ENCODE measurements at regions not wholly inside any gene's neighbourhood (a gene's known extent, or its start where the extent isn't known, plus 50 kb on each side); places are given as distances from the start of the nearest gene placed in this dataset.

DNA sequence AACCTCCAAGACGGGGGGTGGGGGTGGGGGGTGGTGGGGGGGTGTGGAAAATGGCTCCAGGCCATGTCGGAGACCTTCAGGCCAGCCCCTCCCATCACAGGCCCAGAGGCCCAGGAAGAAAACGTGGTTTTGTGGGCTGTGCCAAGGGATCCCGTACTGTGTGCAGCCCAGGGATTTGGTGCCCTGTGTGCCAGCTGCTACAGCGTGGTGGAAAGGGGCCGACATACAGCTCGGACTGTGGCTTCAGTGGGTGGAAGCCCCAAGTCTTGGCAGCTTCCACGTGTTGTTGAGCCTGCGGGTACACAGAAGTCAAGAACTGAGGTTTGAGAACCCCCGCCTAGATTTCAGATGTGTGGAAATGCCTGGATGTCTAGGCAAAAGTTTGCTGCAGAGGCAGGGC lies 259.7 kb downstream of the HGF start (continued):
- TF ChIP-seq, protein P1, sequence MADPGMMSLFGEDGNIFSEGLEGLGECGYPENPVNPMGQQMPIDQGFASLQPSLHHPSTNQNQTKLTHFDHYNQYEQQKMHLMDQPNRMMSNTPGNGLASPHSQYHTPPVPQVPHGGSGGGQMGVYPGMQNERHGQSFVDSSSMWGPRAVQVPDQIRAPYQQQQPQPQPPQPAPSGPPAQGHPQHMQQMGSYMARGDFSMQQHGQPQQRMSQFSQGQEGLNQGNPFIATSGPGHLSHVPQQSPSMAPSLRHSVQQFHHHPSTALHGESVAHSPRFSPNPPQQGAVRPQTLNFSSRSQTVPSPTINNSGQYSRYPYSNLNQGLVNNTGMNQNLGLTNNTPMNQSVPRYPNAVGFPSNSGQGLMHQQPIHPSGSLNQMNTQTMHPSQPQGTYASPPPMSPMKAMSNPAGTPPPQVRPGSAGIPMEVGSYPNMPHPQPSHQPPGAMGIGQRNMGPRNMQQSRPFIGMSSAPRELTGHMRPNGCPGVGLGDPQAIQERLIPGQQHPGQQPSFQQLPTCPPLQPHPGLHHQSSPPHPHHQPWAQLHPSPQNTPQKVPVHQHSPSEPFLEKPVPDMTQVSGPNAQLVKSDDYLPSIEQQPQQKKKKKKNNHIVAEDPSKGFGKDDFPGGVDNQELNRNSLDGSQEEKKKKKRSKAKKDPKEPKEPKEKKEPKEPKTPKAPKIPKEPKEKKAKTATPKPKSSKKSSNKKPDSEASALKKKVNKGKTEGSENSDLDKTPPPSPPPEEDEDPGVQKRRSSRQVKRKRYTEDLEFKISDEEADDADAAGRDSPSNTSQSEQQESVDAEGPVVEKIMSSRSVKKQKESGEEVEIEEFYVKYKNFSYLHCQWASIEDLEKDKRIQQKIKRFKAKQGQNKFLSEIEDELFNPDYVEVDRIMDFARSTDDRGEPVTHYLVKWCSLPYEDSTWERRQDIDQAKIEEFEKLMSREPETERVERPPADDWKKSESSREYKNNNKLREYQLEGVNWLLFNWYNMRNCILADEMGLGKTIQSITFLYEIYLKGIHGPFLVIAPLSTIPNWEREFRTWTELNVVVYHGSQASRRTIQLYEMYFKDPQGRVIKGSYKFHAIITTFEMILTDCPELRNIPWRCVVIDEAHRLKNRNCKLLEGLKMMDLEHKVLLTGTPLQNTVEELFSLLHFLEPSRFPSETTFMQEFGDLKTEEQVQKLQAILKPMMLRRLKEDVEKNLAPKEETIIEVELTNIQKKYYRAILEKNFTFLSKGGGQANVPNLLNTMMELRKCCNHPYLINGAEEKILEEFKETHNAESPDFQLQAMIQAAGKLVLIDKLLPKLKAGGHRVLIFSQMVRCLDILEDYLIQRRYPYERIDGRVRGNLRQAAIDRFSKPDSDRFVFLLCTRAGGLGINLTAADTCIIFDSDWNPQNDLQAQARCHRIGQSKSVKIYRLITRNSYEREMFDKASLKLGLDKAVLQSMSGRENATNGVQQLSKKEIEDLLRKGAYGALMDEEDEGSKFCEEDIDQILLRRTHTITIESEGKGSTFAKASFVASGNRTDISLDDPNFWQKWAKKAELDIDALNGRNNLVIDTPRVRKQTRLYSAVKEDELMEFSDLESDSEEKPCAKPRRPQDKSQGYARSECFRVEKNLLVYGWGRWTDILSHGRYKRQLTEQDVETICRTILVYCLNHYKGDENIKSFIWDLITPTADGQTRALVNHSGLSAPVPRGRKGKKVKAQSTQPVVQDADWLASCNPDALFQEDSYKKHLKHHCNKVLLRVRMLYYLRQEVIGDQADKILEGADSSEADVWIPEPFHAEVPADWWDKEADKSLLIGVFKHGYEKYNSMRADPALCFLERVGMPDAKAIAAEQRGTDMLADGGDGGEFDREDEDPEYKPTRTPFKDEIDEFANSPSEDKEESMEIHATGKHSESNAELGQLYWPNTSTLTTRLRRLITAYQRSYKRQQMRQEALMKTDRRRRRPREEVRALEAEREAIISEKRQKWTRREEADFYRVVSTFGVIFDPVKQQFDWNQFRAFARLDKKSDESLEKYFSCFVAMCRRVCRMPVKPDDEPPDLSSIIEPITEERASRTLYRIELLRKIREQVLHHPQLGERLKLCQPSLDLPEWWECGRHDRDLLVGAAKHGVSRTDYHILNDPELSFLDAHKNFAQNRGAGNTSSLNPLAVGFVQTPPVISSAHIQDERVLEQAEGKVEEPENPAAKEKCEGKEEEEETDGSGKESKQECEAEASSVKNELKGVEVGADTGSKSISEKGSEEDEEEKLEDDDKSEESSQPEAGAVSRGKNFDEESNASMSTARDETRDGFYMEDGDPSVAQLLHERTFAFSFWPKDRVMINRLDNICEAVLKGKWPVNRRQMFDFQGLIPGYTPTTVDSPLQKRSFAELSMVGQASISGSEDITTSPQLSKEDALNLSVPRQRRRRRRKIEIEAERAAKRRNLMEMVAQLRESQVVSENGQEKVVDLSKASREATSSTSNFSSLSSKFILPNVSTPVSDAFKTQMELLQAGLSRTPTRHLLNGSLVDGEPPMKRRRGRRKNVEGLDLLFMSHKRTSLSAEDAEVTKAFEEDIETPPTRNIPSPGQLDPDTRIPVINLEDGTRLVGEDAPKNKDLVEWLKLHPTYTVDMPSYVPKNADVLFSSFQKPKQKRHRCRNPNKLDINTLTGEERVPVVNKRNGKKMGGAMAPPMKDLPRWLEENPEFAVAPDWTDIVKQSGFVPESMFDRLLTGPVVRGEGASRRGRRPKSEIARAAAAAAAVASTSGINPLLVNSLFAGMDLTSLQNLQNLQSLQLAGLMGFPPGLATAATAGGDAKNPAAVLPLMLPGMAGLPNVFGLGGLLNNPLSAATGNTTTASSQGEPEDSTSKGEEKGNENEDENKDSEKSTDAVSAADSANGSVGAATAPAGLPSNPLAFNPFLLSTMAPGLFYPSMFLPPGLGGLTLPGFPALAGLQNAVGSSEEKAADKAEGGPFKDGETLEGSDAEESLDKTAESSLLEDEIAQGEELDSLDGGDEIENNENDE (IDR thresholded peaks at IDR 0.05; ENCODE audit: insufficient replicate concordance, low read length) = no peak
- no peak for TF ChIP-seq CTCF (IDR thresholded peaks at IDR 0.05; ENCODE audit: control extremely low read depth in 1 of 3, insufficient read depth in 1 of 3, low read depth in 1 of 3, low read length in 3 of 3)
- no peak for TF ChIP-seq SRF (IDR thresholded peaks at IDR 0.05; ENCODE audit: low read depth, low read length)
- TF ChIP-seq RBBP5 (IDR thresholded peaks at IDR 0.05; ENCODE audit: borderline replicate concordance, low read depth, low read length) = no peak
- no peak for TF ChIP-seq CBX8 (IDR thresholded peaks at IDR 0.05; ENCODE audit: borderline replicate concordance, low read depth, low read length)
- TF ChIP-seq RAD21 (IDR thresholded peaks at IDR 0.05 in 1 of 2, conservative IDR thresholded peaks at IDR 0.05 in 1 of 2; ENCODE audit: low read depth in 2 of 2, low read length in 2 of 2) = no peak
- no peak for TF ChIP-seq GTF2F1 (IDR thresholded peaks at IDR 0.05; ENCODE audit: borderline replicate concordance, low read depth, low read length)
